Keratinocyte (primary cell): ENCODE measurements at regions not wholly inside any gene's neighbourhood (a gene's known extent, or its start where the extent isn't known, plus 50 kb on each side); places are given as distances from the start of the nearest gene placed in this dataset.

ENCODE experiments used
- EZH2 ChIP-seq: IDR thresholded peaks from one replicate; pipeline ENCODE4 v1.6.1; 2012; ENCODE audit warnings: inconsistent platforms, mild to moderate bottlenecking, low read length, moderate library complexity
- TF ChIP-seq, protein P1 (sequence below), 3 experiments: IDR thresholded peaks in 1 of 3; conservative IDR thresholded peaks in 1 of 3; optimal IDR thresholded peaks in 1 of 3; 2 replicates in 2 of 3; 3 replicates in 1 of 3; pipeline versions ENCODE3 to v1.5.1; 2011; ENCODE audit warnings: low read length in 3 of 3, mild to moderate bottlenecking in 3 of 3, moderate library complexity in 2 of 3, control low read depth in 1 of 3, inconsistent platforms in 1 of 3; ENCODE audit not compliant: insufficient read depth in 2 of 3; ENCODE audit errors: extremely low read depth in 1 of 3

- TF ChIP-seq, protein P1, sequence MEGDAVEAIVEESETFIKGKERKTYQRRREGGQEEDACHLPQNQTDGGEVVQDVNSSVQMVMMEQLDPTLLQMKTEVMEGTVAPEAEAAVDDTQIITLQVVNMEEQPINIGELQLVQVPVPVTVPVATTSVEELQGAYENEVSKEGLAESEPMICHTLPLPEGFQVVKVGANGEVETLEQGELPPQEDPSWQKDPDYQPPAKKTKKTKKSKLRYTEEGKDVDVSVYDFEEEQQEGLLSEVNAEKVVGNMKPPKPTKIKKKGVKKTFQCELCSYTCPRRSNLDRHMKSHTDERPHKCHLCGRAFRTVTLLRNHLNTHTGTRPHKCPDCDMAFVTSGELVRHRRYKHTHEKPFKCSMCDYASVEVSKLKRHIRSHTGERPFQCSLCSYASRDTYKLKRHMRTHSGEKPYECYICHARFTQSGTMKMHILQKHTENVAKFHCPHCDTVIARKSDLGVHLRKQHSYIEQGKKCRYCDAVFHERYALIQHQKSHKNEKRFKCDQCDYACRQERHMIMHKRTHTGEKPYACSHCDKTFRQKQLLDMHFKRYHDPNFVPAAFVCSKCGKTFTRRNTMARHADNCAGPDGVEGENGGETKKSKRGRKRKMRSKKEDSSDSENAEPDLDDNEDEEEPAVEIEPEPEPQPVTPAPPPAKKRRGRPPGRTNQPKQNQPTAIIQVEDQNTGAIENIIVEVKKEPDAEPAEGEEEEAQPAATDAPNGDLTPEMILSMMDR (optimal IDR thresholded peaks at IDR 0.05 in 1 of 3, IDR thresholded peaks at IDR 0.05 in 1 of 3, conservative IDR thresholded peaks at IDR 0.05 in 1 of 3; ENCODE audit: extremely low read depth in 1 of 3, insufficient read depth in 2 of 3, low read length in 3 of 3) = no peak
- TF ChIP-seq EZH2 = no peak
Observed at GRCh38 chr12:111283966-111284365, 84.9 kb downstream of the PHETA1 start.
